A673 (cell line): ENCODE measurements at regions not wholly inside any gene's neighbourhood (a gene's known extent, or its start where the extent isn't known, plus 50 kb on each side); places are given as distances from the start of the nearest gene placed in this dataset.
A peak's percentile ranks its signal among the peaks of the same experiment; 100 is the strongest.

Source experiments
- BruUV-seq: library from RNA; stranded (reverse); fragments of 400-500 nt; replicated peaks from 2 replicates; lab custom pipeline; 2021; lab: Mats Ljungman, UMichigan
- CTCF ChIA-PET: fragments of 300-600 bp; sonication (Branson Sonifier 250); formaldehyde crosslinking; loops from one replicate; lab custom pipeline; 2022; ENCODE audit warnings: antibody characterized with exemption; lab: Charles Lee
- POLR2A ChIA-PET: fragments of 300-600 bp; sonication (Branson Sonifier 250); formaldehyde crosslinking; loops from one replicate; lab custom pipeline; 2022; ENCODE audit warnings: antibody characterized with exemption; ENCODE audit not compliant: low non-redundant PET; lab: Charles Lee
- DNase-seq: peaks from one replicate; pipeline ENCODE4 v3.0.0-alpha.2; 2015; ENCODE audit warnings: low spot score
- H3K27ac ChIP-seq: fragments of 200-600 bp; sonication (generic); 2 replicates; pipeline ENCODE4 v1.5.1; 2016; ENCODE audit warnings: mixed run types, low read depth, mild to moderate bottlenecking, mixed read lengths, antibody characterized with exemption, low read length; ENCODE audit not compliant: poor library complexity, severe bottlenecking
- H3K27me3 ChIP-seq: fragments of 200-600 bp; sonication (generic); replicated peaks from 2 replicates; pipeline ENCODE4 v1.6.1; 2017; ENCODE audit warnings: mixed run types, low read depth, mild to moderate bottlenecking, mixed read lengths, antibody characterized with exemption, low read length; ENCODE audit not compliant: insufficient read depth, poor library complexity
- H3K36me3 ChIP-seq: fragments of 200-600 bp; sonication (generic); 2 replicates; pipeline ENCODE4 v1.6.1; 2016; ENCODE audit warnings: mixed run types, mild to moderate bottlenecking, mixed read lengths, antibody characterized with exemption, low read length; ENCODE audit not compliant: insufficient read depth, poor library complexity, severe bottlenecking
- H3K4me1 ChIP-seq: fragments of 200-600 bp; sonication (generic); 2 replicates; pipeline ENCODE4 v1.6.1; 2017; ENCODE audit warnings: mixed run types, mild to moderate bottlenecking, mixed read lengths, antibody characterized with exemption, low read length; ENCODE audit not compliant: insufficient read depth, poor library complexity, severe bottlenecking
- H3K4me3 ChIP-seq: fragments of 200-600 bp; sonication (generic); 2 replicates; pipeline ENCODE4 v1.5.1; 2016; ENCODE audit warnings: low read depth, mixed run types, mild to moderate bottlenecking, mixed read lengths, low read length; ENCODE audit not compliant: poor library complexity, severe bottlenecking
- H3K9me3 ChIP-seq: fragments of 200-600 bp; sonication (generic); 2 replicates; pipeline ENCODE4 v1.6.1; 2016; ENCODE audit warnings: mixed run types, low read depth, mild to moderate bottlenecking, mixed read lengths, antibody characterized with exemption, low read length; ENCODE audit not compliant: poor library complexity, severe bottlenecking
- CTCF ChIP-seq: fragments of 300-800, 200-600 bp; sonication (generic); conservative IDR thresholded peaks from 2 replicates; pipeline ENCODE4 v1.5.1; 2017; ENCODE audit warnings: low read depth, mild to moderate bottlenecking, antibody characterized with exemption, low read length, moderate library complexity, mixed read lengths
- EZH2 ChIP-seq: fragments of 200-600 bp; sonication (generic); IDR thresholded peaks from 2 replicates; pipeline ENCODE4 v1.6.1; 2017; ENCODE audit warnings: borderline replicate concordance, low read depth, mild to moderate bottlenecking, mixed read lengths, antibody characterized with exemption, low read length; ENCODE audit not compliant: poor library complexity, severe bottlenecking
- intact Hi-C: fragments of 100-400 bp; cut with micrococcal nuclease; formaldehyde crosslinking; loops from one replicate; pipeline ENCODE4 v1.10.0; 2022; ENCODE audit not compliant: unreplicated experiment

- ChIA-PET CTCF (interaction anchor here (0.6 to 3.8 kb wide), 6 partner anchors 138 to 441 kb away, joined by 3 to 34 read pairs (median 4); no protein-coding TSS in a partner anchor), POLR2A (interaction anchor here (0.6 kb wide), 1 partner anchor 206 kb away, joined by 3 read pairs; no protein-coding TSS in a partner anchor)
- Histone ChIP-seq H3K27ac (peak overlapping the region; percentile 66), H3K36me3 (no peaks in the 10 kb centered on the region), H3K4me1 (peaks cover 26% of the 10 kb centered on the region), H3K27me3 (no peaks in the 10 kb centered on the region), H3K9me3 (peaks cover 2% of the 10 kb centered on the region), H3K4me3 (peak overlapping the region; percentile 39)
- DNase-seq = peak; percentile 98
- intact Hi-C loops = loop anchor here (1.0 to 5.0 kb wide), 6 partner anchors 31 to 505 kb away; partner anchors contain the start of genes DUSP6 and GALNT4
- BruUV-seq = TSS peak; percentile 90
- TF ChIP-seq CTCF = peak; percentile 98
- TF ChIP-seq EZH2 = no peak
Observed at GRCh38 chr12:89019439-89020120, 332.7 kb downstream of the DUSP6 start.

GRCh38 chr12:89016970-89017778 is 335.1 kb downstream of the DUSP6 start:
- Histone ChIP-seq H3K9me3 (no peaks in the 10 kb centered on the region), H3K4me1 (peaks cover 26% of the 10 kb centered on the region), H3K36me3 (no peaks in the 10 kb centered on the region), H3K27ac (peak overlapping the region; percentile 52), H3K27me3 (no peaks in the 10 kb centered on the region), H3K4me3 (peak overlapping the region; percentile 41)
- intact Hi-C loops = loop anchor here (1.0 to 5.0 kb wide), 2 partner anchors 260 to 512 kb away; no protein-coding TSS in a partner anchor
- BruUV-seq = no TSS peak
- ChIA-PET CTCF (interaction anchor here (0.5 to 3.8 kb wide), 7 partner anchors 332 to 1961 kb away, joined by 3 to 34 read pairs (median 5); partner anchors contain the start of genes DUSP6 and GALNT4), POLR2A (no interaction called here)
- TF ChIP-seq EZH2 (no peak), CTCF (peak; percentile 83)
- peak; percentile 91 for DNase-seq

- POLR2A ChIA-PET = no interaction called here
- intact Hi-C loops = loop anchor here (5.0 kb wide), 1 partner anchor 262 kb away; no protein-coding TSS in a partner anchor
Observed at GRCh38 chr12:89015419-89015818, 336.9 kb downstream of the DUSP6 start.

More at GRCh38 chr12:89015419-89015818, 336.9 kb downstream of the DUSP6 start:
- CTCF ChIA-PET = no interaction called here
- H3K27ac ChIP-seq = no peak overlapping the region
- H3K9me3 ChIP-seq = no peaks in the 10 kb centered on the region
- H3K36me3 ChIP-seq = no peaks in the 10 kb centered on the region
- peaks cover 26% of the 10 kb centered on the region for H3K4me1 ChIP-seq
- TF ChIP-seq CTCF = no peak
- no peak for TF ChIP-seq EZH2
- no peaks in the 10 kb centered on the region for H3K27me3 ChIP-seq
- DNase-seq = no peak
- no TSS peak for BruUV-seq
- no peak overlapping the region for H3K4me3 ChIP-seq
